HG02642 (cell line): ENCODE measurements at regions not wholly inside any gene's neighbourhood (a gene's known extent, or its start where the extent isn't known, plus 50 kb on each side); places are given as distances from the start of the nearest gene placed in this dataset.

ENCODE experiments used
- ATAC-seq: cut with Tn5 transposase; IDR thresholded peaks from one replicate; pipeline ENCODE4 v1.9.1; 2021; ENCODE audit warnings: mild to moderate bottlenecking; ENCODE audit not compliant: unreplicated experiment, poor library complexity

GRCh38 chr14:50036211-50036610 is 80.2 kb downstream of the VCPKMT start:
- no peak for ATAC-seq

GRCh38 chr14:50036637-50037036 is 79.7 kb downstream of the VCPKMT start:
- no peak for ATAC-seq

- ATAC-seq, result no peak
Observed at GRCh38 chr14:50037240-50037639, 79.1 kb downstream of the VCPKMT start.

- ATAC-seq, result no peak
Observed at GRCh38 chr14:50037852-50038251, 78.5 kb downstream of the VCPKMT start.

GRCh38 chr14:50038398-50039119 is 77.8 kb downstream of the VCPKMT start:
- ATAC-seq, result peak; percentile 82

- ATAC-seq, result no peak
Observed at GRCh38 chr14:50039120-50039517, 77.3 kb downstream of the VCPKMT start.

- no peak for ATAC-seq
Observed at GRCh38 chr14:50039734-50040400, 76.5 kb downstream of the VCPKMT start.

GRCh38 chr14:50040401-50040775 is 76.0 kb downstream of the VCPKMT start:
- no peak for ATAC-seq

- ATAC-seq, result no peak
Observed at GRCh38 chr14:50040895-50041465, 75.4 kb downstream of the VCPKMT start.

- ATAC-seq, result no peak
Observed at GRCh38 chr14:50041980-50042379, 74.4 kb downstream of the VCPKMT start.

GRCh38 chr14:50044042-50044651 is 72.2 kb downstream of the VCPKMT start:
- no peak for ATAC-seq

GRCh38 chr14:50045039-50045711 is 71.2 kb downstream of the VCPKMT start:
- peak; percentile 74 for ATAC-seq

GRCh38 chr14:50045837-50046236 is 70.5 kb downstream of the VCPKMT start:
- ATAC-seq, result no peak

GRCh38 chr14:50047274-50047676 is 69.1 kb downstream of the VCPKMT start:
- peak; percentile 67 for ATAC-seq

GRCh38 chr14:50049093-50049492 is 67.3 kb downstream of the VCPKMT start:
- no peak for ATAC-seq

GRCh38 chr14:50049703-50050570 is 66.4 kb downstream of the VCPKMT start:
- no peak for ATAC-seq

GRCh38 chr14:50051106-50051505 is 65.3 kb downstream of the VCPKMT start:
- ATAC-seq, result no peak

- ATAC-seq, result no peak
Observed at GRCh38 chr14:50051706-50052105, 64.7 kb downstream of the VCPKMT start.

- no peak for ATAC-seq
Observed at GRCh38 chr14:50052517-50052916, 63.9 kb downstream of the VCPKMT start.

- no peak for ATAC-seq
Observed at GRCh38 chr14:50053935-50054334, 62.4 kb downstream of the VCPKMT start.
